ENCODE measurements at regions not wholly inside any gene's neighbourhood (a gene's known extent, or its start where the extent isn't known, plus 50 kb on each side); places are given as distances from the start of the nearest gene placed in this dataset.

GRCh38 chr6:122524056-122524455, 52.4 kb upstream of the SERINC1 start:
- TF ChIP-seq CTCF (IDR thresholded peaks at IDR 0.05) (no peak), POLR2AphosphoS5 (IDR thresholded peaks at IDR 0.05) (no peak)
